GM19035 (cell line): ENCODE measurements at regions not wholly inside any gene's neighbourhood (a gene's known extent, or its start where the extent isn't known, plus 50 kb on each side); places are given as distances from the start of the nearest gene placed in this dataset.

Experiments
- ATAC-seq: cut with Tn5 transposase; IDR thresholded peaks from one replicate; pipeline ENCODE4 v1.9.1; 2021; ENCODE audit not compliant: unreplicated experiment

- ATAC-seq = no peak
Measured at GRCh38 chr15:98583771-98584430, 64.4 kb upstream of the IGF1R start.

GRCh38 chr15:98586066-98586465, 62.3 kb upstream of the IGF1R start:
- no peak for ATAC-seq

- ATAC-seq = no peak
Measured at GRCh38 chr15:98592136-98592535, 56.2 kb upstream of the IGF1R start.

GRCh38 chr15:98596131-98596530, 52.2 kb upstream of the IGF1R start:
- no peak for ATAC-seq

GRCh38 chr15:98596885-98597392, 51.4 kb upstream of the IGF1R start:
- no peak for ATAC-seq

- ATAC-seq = no peak
Measured at GRCh38 chr15:98597666-98598065, 50.7 kb upstream of the IGF1R start.
